ENCODE measurements at regions not wholly inside any gene's neighbourhood (a gene's known extent, or its start where the extent isn't known, plus 50 kb on each side); places are given as distances from the start of the nearest gene placed in this dataset.

- ChIA-PET POLR2A (ENCODE audit: low non-redundant PET) (no interaction called here), CTCF (no interaction called here)
- no peak for DNase-seq (ENCODE audit: low spot score)
- Histone ChIP-seq H3K36me3 (ENCODE audit: insufficient read depth, low read length, poor library complexity, severe bottlenecking) (no peaks in the 10 kb centered on the region), H3K4me3 (ENCODE audit: low read depth, low read length, poor library complexity, severe bottlenecking) (no peak overlapping the region), H3K9me3 (ENCODE audit: low read depth, low read length, poor library complexity, severe bottlenecking) (no peaks in the 10 kb centered on the region), H3K27ac (ENCODE audit: low read depth, low read length, poor library complexity, severe bottlenecking) (no peak overlapping the region), H3K27me3 (replicated peaks; ENCODE audit: insufficient read depth, low read depth, low read length, poor library complexity) (no peaks in the 10 kb centered on the region), H3K4me1 (ENCODE audit: insufficient read depth, low read length, poor library complexity, severe bottlenecking) (no peaks in the 10 kb centered on the region)
- intact Hi-C loops (cut with micrococcal nuclease; ENCODE audit: unreplicated experiment) = loop anchor here (1.0 kb wide), 1 partner anchor 41 kb away; no protein-coding TSS in a partner anchor
- BruUV-seq (replicated peaks) = no TSS peak
- TF ChIP-seq EZH2 (IDR thresholded peaks at IDR 0.05; ENCODE audit: borderline replicate concordance, low read depth, low read length, poor library complexity, severe bottlenecking) (no peak), CTCF (conservative IDR thresholded peaks at IDR 0.05; ENCODE audit: low read depth, low read length) (no peak)
Measured at GRCh38 chr21:28160378-28160777, 832.3 kb downstream of the LTN1 start.

GRCh38 chr21:28159396-28159795 lies 833.3 kb downstream of the LTN1 start:
- CTCF ChIA-PET = no interaction called here
- Histone ChIP-seq H3K27ac (ENCODE audit: low read depth, low read length, poor library complexity, severe bottlenecking) (no peak overlapping the region), H3K9me3 (ENCODE audit: low read depth, low read length, poor library complexity, severe bottlenecking) (no peaks in the 10 kb centered on the region), H3K4me3 (ENCODE audit: low read depth, low read length, poor library complexity, severe bottlenecking) (no peak overlapping the region), H3K4me1 (ENCODE audit: insufficient read depth, low read length, poor library complexity, severe bottlenecking) (no peaks in the 10 kb centered on the region), H3K36me3 (ENCODE audit: insufficient read depth, low read length, poor library complexity, severe bottlenecking) (no peaks in the 10 kb centered on the region), H3K27me3 (replicated peaks; ENCODE audit: insufficient read depth, low read depth, low read length, poor library complexity) (no peaks in the 10 kb centered on the region)
- intact Hi-C loops (cut with micrococcal nuclease; ENCODE audit: unreplicated experiment) = no loop called here
- TF ChIP-seq EZH2 (IDR thresholded peaks at IDR 0.05; ENCODE audit: borderline replicate concordance, low read depth, low read length, poor library complexity, severe bottlenecking) (no peak), CTCF (conservative IDR thresholded peaks at IDR 0.05; ENCODE audit: low read depth, low read length) (no peak)
- BruUV-seq (replicated peaks) = no TSS peak
- DNase-seq (ENCODE audit: low spot score) = no peak
- POLR2A ChIA-PET (ENCODE audit: low non-redundant PET) = no interaction called here

- BruUV-seq (replicated peaks) = no TSS peak
- H3K27me3 ChIP-seq (replicated peaks; ENCODE audit: insufficient read depth, low read depth, low read length, poor library complexity) = no peaks in the 10 kb centered on the region
- TF ChIP-seq EZH2 (IDR thresholded peaks at IDR 0.05; ENCODE audit: borderline replicate concordance, low read depth, low read length, poor library complexity, severe bottlenecking) (no peak), CTCF (conservative IDR thresholded peaks at IDR 0.05; ENCODE audit: low read depth, low read length) (no peak)
- no peaks in the 10 kb centered on the region for H3K4me1 ChIP-seq (ENCODE audit: insufficient read depth, low read length, poor library complexity, severe bottlenecking)
- CTCF ChIA-PET = no interaction called here
- POLR2A ChIA-PET (ENCODE audit: low non-redundant PET) = no interaction called here
- H3K4me3 ChIP-seq (ENCODE audit: low read depth, low read length, poor library complexity, severe bottlenecking) = no peak overlapping the region
- H3K36me3 ChIP-seq (ENCODE audit: insufficient read depth, low read length, poor library complexity, severe bottlenecking) = no peaks in the 10 kb centered on the region
- intact Hi-C loops (cut with micrococcal nuclease; ENCODE audit: unreplicated experiment) = no loop called here
- H3K27ac ChIP-seq (ENCODE audit: low read depth, low read length, poor library complexity, severe bottlenecking) = no peak overlapping the region
- DNase-seq (ENCODE audit: low spot score) = no peak
- no peaks in the 10 kb centered on the region for H3K9me3 ChIP-seq (ENCODE audit: low read depth, low read length, poor library complexity, severe bottlenecking)
Measured at GRCh38 chr21:28156590-28156989, 836.1 kb downstream of the LTN1 start.

Measured in A673 (cell line).